GM19099 (cell line): ENCODE measurements at regions not wholly inside any gene's neighbourhood (a gene's known extent, or its start where the extent isn't known, plus 50 kb on each side); places are given as distances from the start of the nearest gene placed in this dataset.

Experiments used
- POLR2A ChIP-seq: IDR thresholded peaks from 3 replicates; pipeline ENCODE4 v1.6.1; 2011; ENCODE audit warnings: low read depth; ENCODE audit not compliant: insufficient read length; ENCODE audit errors: extremely low read depth

DNA sequence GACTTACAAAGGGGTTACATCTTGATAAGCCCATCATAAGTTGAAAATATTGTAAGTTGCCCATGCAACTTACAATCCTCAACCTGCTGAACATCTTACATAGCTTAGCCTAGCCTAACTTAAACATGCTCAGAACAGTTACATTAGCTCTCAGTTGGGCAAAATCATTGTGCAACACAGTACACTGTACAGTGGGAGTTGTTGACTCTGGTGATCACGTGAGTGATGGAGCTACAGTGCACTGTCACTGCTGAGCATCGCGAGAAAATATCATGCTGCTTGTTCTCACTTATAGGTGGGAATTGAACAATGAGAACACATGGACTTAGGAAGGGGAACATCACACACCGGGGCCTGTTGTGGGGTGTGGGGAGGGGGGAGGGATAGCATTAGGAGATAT lies 214.9 kb upstream of the ZMIZ1 start:
- TF ChIP-seq POLR2A = no peak

DNA sequence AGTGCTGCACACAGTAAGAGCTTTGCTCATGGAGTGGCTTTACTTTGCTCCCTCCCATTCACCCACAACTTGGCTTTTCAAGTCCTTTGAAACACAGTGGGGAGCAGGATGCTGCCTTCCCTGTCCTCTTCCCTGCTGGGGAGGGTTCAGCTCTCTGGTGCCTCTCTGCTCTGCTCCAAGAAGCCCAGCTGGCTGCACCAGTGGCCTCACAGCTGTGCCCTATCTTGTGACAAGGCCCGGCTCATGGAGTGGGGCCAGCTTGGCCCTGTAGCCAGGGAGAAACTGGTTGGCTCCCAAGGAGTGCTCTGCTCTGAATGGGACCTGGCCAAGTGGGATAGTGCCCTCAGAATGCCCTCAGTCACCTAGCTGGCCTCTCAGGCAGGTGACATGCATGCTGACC lies 212.3 kb upstream of the ZMIZ1 start:
- TF ChIP-seq POLR2A = no peak

DNA sequence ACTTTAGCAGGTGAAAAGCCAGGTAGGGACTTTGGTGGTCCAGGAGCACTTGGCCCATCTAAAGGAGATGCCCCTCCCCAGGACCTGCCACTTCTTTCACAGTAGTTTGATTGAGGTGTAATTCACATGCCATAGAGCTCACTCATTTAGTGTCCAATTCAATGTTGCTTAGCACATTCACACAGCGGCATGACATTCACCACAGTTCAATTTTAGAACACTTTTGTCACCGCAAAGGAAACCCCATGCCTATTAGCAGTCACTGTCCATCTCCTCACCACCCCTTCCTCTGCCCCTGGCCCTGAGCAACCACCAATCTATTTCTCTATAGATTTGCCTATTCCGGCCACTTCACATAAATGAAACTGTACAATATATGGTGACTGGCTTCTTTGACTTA lies 211.6 kb upstream of the ZMIZ1 start:
- no peak for TF ChIP-seq POLR2A

DNA sequence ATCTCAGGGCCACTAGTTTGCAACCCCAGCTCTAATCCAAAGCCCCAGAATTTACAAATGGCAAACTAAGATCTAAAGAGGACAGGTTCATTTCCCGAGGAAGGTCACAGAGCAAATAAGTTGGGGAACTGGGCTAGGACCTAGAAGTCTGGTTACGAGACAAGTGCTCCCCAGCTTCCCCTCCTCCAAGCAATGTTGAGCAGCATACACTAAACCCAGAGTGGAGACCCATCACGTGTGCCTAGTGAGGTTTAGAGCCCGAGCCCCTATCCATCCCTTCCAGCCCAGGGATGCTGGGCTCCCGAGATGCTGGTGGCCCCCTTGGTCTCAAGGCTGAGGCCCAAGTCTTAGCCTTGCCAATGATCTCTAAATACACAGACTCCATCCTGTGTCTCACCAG lies 209.5 kb upstream of the ZMIZ1 start:
- no peak for TF ChIP-seq POLR2A

DNA sequence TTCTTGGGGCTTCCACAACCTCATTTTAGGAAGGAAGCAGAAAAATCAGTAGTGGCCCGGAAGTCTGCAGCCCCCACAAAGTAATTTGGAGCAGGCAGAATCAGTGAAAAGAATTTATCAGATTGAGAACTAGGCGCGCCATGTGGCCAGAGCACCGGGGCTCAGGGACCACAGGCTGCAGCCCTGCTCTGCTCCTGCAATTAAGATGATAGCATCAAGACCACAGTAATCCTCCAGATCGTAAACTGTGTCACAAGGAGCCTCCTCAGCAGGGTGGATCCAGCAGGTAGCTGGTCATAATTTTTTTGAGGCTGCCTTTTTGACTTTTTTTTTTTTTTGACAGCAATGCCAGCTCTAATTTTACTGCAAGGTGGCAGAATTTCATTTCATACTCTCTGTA lies 209.0 kb upstream of the ZMIZ1 start:
- no peak for TF ChIP-seq POLR2A

DNA sequence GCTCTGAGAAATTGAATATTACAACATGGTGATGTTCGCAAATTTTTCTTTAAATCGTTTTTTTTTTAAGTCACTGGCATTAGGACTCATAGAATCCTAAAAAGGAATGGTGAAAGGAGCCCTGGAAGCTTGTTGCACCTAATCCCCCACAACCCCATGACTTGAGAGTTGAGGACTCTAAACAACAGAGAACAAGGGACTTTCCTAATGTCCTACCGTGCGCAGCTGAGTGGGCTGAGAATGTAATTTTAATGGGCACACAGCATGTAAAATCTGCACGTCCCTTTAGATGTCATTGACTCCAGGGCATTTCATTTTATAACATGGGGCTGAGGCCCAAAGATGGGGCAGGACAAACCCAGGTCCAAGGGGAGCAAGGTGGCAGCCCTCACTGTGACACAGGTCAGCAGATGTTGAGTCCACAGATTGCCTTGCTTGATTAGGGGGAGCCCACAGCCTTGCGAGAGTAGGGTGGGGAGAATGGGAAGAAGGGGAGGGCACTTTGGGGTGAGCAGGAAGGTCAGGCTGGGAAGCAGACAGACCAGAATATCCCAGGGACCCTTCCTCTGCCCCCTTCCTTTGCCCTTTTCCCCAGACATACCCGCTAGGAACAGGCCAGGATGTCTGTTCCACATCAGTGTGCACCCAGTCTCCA lies 208.4 kb upstream of the ZMIZ1 start:
- TF ChIP-seq POLR2A = no peak

DNA sequence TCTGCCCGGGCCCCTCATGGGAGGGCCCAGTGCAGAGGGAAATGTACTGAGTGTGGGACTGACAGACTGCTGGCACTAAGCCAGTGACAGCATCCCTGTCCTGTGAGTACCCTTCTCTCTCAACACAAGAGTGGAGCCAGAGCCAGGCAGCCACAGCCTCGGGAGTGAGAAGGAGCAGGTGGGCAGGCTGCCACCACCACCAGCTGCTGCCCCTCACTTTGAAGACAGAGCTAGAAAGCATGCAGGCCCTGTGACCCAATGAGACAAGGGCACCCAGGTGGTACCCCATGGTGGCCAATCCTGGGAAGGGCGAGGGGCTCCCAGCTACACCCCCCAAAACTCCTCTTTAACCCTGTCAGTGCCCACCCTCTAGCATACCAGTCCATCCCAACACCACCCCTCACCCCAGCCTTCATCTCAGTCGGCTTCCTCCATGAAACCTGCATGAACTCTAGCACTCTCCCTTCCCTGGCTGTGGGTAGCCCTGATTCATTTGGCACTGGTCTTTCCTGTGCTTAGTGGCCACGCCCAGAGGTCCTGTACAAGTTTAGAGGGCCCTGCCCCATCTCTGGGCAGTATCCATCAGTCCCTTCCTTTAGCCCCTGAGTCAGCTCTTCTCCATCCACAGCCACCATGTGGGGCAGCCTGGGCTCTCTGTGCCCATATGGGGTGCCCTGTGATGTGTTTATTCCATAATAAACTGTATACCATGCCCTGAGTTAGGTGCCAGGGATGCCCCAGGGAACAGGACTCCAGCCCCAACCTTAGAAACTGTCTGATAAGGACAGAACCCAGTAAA lies 207.0 kb upstream of the ZMIZ1 start:
- TF ChIP-seq POLR2A = no peak

DNA sequence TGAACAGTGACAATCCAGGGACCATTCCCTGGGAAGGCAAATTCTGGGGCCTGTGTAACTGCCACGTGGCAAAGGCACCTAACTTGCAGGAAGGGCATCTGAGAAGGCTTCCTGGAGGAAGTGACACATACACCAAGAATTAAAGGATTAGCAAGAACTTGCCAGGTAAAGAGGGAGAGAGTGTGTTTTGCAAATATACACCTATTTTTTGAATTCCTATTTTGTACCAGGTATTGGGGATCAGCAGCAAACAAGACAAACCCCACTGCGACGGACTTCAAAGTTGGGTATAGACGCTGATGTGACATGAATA lies 206.5 kb upstream of the ZMIZ1 start:
- TF ChIP-seq POLR2A = no peak

DNA sequence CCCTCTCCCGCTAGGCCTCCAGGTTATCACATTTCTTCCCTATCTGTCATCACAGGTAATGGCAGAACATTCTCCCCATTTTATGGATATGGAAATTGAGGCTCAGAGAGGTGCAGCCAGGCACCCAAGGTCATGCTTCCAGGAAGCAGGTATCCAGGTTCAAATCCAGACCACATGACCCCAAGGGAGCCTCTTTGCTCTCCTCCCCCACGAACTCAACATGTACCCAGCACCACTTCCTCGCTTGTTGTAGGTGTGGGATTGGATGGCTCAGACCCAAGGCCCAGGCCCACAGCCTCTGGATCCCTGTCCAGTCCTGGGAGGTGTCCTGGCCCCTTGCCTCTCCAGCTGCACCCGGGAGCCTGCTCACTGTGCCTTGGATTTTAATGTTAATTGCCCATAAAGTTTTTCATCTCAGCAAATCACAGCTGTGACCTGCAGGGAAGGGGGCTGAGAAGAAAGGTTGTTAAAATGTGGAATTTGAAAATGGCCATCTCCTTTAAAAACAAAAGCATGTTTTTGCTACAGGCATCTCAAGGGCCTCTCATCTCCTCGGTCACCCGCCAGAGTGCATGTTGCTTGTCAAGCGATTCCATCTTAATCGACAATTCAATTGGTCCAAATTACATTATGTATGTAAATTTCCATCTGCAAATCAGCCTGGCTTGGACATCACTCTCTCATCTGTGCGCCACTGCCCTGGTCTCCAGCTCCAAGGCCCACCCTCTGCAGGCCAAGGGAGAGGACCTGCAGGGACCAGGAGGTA lies 205.4 kb upstream of the ZMIZ1 start:
- no peak for TF ChIP-seq POLR2A

DNA sequence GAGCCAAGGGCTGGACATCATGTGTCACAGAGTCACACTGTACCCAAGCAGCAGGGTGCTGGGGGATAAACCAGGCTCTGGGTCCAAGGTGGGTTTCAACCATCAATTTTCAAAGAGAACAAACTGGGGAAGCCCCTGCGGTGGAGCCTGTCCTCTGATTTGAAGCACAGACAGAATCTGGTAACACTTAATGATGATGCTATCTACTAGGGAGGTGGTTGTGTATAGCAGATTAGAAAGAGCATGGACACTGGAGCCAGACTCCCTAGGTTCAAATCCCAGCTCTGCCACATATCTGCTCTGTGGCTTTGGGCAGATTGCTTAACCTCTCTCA lies 204.9 kb upstream of the ZMIZ1 start:
- no peak for TF ChIP-seq POLR2A

DNA sequence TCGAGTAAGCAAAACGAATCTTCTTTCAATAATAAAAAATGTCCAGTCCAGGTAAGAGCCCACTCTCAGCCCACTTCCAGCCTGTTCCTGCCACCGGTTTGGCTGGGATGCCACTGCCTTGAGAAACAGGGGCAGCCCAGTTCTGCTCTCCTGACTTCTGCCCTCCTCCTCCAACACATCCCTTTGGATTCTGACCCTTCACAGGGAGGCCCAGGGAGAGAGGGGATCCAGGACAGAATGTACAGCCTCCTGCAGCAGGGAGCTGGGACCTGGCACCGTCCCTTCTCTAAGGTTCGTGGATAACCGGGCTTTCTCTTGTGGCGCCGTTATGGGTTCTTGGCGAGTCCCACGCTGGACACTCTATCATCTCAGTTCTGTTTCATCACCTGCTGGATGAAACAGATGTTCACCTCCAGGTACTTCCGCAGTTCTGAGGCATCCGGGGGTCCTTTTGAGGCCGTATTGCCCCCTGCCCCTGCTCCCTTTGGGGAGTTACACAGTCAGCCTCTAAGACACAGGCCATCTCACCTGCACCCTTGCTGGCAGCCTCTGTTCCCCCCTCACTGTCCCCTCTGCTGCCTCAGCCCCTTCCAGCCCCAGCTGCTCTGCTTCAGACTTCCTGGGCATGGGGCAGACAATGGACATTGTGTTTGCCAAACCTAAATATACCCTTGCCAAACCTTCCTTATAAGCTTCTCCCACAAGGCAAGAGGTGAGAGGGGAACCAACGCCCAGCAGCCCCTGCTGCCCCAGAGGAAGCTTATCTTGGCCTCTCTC lies 203.8 kb upstream of the ZMIZ1 start:
- no peak for TF ChIP-seq POLR2A

DNA sequence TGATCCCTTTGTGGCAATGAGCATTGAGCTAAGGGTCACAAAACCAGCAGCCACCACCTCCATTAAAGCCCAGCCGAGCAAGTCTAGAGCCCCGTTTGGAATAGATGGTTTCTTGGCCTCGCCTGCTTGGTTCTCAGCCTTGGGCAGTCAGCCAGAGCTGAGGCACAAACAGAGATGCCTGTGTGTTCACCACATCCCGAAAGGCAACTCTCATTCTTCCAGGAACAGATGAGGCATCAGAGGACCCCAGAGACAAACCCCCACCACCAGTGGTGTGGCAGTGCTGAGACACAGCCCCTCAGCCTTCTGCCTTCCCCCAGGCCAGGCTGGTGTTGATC lies 203.3 kb upstream of the ZMIZ1 start:
- no peak for TF ChIP-seq POLR2A

DNA sequence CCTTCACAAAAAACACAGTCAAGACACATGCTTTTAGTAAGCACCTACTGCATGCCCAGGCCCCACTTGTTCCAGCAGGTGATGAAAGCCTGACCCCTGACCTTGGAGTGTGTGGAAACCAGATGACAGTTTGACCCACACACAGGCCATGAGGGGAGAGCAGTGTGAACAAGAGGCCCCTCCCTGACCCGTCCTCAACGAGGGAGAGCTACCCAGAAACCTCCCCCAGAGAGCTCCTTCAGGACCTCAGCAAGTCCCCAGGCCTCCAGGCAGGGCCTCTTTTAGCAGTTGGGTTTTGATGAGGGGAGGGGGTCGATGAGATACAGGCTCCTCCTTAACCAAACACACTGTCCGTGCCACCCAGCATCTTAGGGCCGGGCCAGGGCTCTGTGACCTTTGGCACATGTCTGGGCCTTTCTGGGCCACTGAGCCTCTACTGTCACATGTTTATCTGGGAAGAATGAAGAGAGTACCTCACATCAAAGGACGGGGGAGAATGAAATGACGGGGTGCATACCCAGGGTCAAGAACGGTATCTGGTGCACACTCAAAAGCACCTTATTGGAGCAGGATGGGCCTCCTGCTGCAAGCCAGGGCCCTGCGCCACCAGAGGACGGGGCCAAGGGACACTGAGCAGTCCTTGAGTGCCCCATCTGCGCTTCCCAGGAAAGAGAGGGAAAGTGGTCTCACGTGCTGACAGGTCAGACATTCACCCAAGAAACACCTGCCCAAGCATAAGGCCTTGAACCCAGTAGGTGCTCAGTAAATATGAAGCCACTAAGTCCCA lies 202.6 kb upstream of the ZMIZ1 start:
- no peak for TF ChIP-seq POLR2A

DNA sequence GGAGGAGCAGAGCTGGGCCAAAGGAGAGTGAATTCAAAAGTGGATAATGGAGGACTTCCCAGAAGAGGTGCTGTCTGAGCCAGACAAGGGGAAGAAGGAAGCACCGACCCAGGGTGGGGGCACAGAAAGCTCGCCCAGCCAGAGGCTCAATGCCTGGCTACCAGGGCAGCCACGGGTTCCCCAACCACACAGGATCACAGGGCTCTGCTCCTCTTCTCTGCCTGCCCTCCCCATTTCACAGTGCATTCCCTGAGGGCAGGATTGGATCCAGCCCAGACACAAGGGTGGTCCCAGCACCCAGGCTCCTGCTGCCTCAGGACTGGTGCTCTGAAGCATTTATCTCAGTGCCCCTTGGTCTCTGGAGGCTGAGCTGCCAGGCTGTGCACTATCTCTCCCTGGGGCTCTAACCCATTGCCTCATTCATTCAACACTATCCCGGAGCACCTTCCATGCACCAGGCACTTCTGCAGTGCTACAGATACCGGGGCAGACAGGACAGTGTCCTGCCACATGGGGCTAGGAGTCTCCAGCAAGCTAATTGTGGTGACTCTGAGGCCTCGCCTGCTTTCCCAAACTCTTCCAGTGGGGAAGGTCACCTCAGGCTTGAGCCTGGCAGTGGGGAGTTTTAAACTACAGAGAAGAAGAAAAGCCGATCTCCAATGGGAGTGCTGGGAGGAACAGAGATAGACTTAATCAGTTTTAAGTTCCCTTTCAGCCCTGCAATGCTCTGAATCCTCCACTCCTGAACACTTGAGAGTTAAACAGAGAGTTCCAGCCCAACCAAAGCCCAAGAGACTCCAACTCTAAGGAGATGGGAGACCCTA lies 201.8 kb upstream of the ZMIZ1 start:
- TF ChIP-seq POLR2A = no peak

DNA sequence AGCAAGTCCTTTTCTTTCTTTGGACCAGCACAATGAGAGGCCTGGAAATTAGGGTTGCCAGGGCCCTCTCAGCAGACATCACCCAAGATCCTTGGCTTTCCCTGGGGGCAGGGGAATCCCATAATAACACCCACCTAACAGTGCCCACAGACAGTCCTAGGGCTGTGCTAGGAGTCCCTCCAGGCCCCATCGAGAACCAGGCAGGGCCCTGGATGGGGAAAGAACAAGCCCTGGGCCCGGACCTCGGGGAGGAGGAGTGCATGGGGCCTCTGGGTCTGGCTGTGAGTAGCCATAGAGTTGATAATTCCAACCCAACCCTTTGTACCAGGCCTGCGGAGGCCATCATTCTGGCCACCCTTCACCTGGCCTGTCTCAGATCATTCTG lies 201.2 kb upstream of the ZMIZ1 start:
- TF ChIP-seq POLR2A = no peak

DNA sequence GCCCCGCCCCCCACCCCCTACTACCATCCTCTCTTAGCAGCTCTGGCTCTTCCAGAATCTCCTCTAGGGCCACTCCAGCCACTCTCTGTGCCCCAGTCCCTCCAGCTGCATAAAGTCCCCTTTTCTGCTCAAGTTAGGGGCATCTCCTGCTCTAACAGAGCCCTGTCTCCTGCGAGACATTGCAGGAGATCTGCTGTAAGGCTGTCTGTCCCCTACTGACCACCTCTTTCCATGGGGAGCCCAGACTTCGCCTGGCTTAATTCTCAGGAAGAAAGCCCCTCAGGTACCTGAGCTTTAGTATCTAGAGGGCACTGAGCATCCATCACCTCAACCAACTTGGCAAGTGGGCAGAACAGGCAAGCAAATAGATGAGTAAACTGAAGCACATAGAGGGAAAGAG lies 200.7 kb upstream of the ZMIZ1 start:
- TF ChIP-seq POLR2A = no peak
